Kasumi-1 (cell line): ENCODE measurements at regions not wholly inside any gene's neighbourhood (a gene's known extent, or its start where the extent isn't known, plus 50 kb on each side); places are given as distances from the start of the nearest gene placed in this dataset.
A peak's percentile ranks its signal among the peaks of the same experiment; 100 is the strongest.
"Not testable (repeated sequence)": the region's sequence is repeated elsewhere in the genome, so short reads cannot be mapped to it uniquely, and the experiment has no call there.

Experiments
- DNase-seq, 2 experiments: peaks; one replicate each; lab custom pipeline; 2025; lab: John Stamatoyannopoulos, UW

GRCh38 chr6:113203715-113204110 is 653.4 kb upstream of the MARCKS start:
- no peak for DNase-seq

GRCh38 chr6:113205553-113205952 is 651.6 kb upstream of the MARCKS start:
- no peak for DNase-seq

GRCh38 chr6:113208726-113209125 is 648.4 kb upstream of the MARCKS start:
- DNase-seq = no peak

GRCh38 chr6:113209315-113209714 is 647.8 kb upstream of the MARCKS start:
- no peak for DNase-seq

DNA sequence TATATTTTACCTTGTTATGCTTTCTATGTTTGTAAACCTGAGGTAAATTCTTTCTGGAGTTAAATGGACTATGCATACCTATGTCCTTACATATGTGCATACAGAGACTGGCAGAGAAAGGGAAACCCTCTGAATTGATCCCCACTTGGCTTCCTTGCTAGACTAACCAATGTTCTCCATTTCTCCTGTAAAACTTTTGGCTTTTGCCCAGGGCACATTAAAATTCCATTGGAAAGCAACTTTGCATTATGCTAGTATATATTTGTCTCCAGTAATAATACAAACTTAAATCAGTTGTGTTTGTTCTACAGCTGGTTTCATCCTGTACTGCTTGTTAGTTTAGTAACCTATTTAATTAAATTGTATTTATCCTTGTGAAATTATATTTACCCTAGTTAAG is 646.0 kb upstream of the MARCKS start:
- DNase-seq = no peak

DNA sequence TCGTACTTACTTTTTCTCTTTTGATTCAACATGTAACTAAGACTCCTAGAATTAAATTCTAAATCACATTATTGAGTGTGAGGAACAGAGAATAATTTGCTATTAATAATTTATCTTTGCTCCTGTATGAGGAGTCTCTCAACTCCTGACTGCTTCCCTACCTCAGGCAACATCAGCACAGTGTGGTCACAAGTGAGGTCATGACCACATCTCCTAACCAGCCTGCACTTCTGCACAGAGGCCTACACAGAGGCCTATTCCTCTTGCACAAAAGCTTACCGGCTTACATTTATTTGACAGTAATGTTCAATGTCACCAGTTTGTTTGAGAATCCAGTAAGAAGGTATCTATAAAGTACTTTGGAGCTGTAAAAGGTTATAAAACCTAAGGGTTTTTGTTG is 637.4 kb upstream of the MARCKS start:
- DNase-seq = peak; percentile 51 to 52

DNA sequence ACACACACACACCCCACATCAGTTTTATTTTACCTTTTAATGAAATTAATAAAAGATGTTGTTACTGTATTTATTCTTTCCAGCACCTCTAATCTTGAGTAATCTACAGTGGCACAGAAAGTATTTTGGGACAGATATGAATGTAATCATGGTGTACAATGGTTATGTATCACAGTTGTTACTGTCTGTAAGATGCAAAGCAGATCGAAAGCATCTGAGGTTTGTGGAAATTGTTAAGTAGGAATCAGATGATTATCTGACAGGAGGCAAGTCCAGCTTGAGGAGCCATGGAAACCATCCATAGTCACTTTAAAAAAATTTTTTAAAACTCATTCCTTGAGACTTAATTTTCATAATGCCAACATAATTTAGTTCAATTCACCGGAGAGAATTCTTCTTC is 636.3 kb upstream of the MARCKS start:
- no peak for DNase-seq

- no peak for DNase-seq
These were observed 635.3 kb upstream of the MARCKS start for GRCh38 chr6:113221850-113222249.

DNA sequence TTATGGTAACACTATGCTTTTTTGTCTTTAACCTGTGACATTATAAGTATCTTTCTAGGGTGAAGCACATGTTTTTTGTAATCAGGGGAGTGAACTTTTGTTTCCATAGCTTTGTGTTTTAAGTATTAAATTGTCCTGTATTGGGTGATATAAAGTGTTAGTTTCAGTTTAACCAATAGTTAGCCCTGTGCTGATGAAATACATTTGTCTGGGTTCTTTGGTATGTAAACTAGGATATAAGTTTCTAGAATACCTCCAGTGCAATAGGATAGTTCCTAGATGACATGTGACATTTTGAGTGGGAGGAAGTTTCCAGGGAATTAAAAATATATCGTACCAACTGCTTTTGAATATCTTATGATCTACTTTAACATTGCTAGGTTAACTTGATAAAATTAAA is 611.0 kb upstream of the MARCKS start:
- no peak for DNase-seq

DNA sequence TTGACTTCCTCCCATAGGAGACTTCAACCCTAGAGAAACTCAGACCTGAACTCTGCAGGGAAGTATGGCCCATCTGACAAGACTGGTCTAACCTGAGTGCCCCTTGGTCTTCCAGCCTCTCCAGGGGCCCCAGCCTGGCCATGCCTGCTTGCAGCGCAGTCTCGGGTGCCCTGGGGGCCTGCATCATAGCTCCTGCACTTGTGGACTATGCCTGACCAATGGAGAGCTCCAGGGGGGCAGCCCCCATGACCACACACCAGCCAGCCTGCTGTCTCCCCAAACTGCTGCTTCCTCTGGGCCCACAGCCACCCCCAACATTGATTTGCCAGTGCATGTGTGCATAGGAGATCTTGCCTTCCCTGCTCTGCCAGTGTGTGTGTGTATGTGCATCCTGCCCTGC is 608.6 kb upstream of the MARCKS start:
- no peak for DNase-seq

DNA sequence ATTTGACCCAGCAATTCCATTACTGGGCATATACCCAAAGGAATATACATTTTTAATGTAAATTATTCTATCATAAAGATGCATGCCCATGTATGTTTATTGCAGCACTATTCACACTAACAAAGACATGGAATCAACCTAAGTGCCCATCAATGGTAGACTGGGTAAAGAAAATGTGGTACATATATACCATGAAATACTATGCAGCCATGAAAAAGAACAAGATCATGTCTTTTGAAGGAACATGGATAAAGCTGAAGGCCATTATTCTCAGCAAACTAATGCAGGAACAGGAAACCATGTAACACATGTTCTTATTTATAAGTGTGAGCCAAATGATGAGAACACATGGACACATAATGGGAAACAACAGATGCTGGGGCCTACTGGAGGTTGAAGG is 603.0 kb upstream of the MARCKS start:
- DNase-seq = not testable (repeated sequence)

GRCh38 chr6:113258771-113259170 is 598.4 kb upstream of the MARCKS start:
- DNase-seq = no peak

- no peak for DNase-seq
These were observed 585.7 kb upstream of the MARCKS start for GRCh38 chr6:113271437-113271836.

DNA sequence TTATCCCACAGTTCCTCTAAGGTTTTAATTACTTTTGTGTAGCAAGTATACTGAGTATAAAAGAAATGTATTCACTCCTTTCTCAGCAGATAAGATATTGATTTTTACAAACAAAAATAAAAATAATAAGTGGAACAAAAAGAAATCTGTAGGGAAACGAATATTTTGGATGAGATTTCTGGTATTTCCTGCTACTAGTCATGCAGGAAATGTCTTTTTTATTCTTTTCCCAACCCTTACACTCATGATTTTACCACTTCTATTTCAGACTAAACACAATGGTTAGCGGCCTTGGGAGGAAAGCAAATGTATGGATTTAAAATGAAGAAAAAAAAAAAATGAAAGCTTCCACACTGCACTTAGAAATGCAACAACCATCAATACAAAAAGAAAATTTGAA is 580.5 kb upstream of the MARCKS start:
- DNase-seq = no peak

- DNase-seq = no peak
These were observed 580.0 kb upstream of the MARCKS start for GRCh38 chr6:113277111-113277510.

GRCh38 chr6:113281014-113281413 is 576.1 kb upstream of the MARCKS start:
- DNase-seq = no peak

DNA sequence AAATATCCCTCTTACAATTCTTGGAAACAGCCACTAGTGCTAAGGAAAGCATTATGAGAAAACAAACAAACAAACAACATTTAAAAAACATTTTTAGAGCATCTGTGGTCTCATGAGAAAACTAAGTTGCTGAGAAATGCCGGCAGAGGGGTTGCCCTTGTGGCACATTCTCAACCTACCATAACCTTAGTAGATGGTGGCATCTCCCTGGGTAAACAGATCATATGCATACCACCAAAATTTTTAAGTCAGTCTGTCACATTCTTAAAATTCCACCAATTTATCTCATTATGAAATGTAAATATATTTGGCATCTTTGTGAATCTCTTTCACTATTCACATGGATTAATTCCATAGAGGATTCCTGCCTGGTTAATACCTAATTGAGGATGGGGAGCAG is 575.7 kb upstream of the MARCKS start:
- DNase-seq = no peak

DNA sequence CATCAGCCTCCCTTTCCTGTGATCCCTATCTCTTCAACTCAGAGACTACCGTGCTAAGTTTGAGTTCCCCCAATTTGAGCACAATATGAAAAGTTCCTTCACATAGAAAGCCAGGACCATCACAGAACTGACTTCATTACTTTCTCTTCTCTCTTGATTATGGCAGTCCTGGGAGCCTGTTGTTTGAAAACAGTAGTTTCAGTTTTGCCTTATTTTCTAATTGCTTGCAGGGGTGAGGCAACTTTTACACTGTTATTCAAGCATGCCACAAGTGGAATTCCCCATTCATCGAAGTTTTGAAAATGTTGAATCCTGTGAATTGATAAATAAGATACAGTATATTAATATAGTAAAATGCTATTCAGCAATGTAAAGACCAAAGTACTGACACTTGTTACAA is 569.7 kb upstream of the MARCKS start:
- no peak for DNase-seq

DNA sequence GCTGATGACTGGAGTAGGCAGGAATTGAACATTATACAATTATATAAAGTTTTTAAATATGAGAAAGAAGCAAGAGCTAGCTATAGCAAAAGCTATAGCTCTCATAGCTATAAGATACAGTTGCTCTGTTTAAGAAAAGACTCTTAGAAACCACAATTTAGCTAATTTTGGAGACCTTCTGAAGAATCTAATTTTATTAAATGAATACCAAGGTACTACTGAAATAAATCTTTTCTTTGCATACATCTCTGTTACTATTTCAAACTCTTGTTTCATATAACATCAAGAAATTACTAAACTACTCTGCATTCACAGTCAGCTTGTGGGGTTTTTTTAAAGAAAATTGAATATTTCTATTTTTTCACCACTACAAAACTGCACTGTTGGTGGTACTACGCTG is 568.7 kb upstream of the MARCKS start:
- no peak for DNase-seq

DNA sequence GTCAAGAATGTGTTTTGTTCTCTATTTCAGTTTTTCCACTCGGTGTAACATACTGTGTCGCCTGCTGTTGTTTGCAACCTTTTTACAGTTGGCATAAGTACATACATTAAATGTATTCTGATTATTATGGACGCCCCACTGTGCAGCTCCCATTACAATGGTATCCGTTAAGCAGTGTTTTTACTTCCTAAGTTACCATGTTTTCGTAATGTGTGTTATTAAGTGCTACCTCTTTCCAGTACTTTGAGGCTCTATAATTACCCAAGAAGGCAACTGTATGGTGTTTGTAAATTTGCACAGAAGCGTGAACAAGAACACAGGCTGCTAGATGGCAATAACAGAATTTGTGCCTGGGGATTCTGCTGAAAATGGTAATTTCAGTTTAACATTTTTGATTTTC is 568.0 kb upstream of the MARCKS start:
- no peak for DNase-seq

DNA sequence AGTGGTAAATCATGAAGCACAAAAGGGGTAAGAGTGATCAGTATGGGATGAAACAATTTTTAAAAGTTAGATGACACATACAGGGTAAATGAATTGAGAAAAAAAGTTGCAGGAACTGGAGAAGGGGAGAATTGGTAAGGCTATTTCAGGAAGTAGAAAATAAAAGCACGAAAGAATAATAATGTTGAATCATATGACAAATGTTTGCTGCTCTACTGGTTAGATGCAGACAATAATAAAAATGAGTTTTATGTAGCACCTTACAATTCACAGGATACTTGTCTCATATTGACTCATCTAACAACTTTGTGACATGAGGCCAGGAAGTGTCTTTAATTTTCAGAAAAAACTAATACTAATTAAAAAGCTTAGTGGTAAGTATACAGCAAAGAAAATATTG is 566.5 kb upstream of the MARCKS start:
- no peak for DNase-seq

DNA sequence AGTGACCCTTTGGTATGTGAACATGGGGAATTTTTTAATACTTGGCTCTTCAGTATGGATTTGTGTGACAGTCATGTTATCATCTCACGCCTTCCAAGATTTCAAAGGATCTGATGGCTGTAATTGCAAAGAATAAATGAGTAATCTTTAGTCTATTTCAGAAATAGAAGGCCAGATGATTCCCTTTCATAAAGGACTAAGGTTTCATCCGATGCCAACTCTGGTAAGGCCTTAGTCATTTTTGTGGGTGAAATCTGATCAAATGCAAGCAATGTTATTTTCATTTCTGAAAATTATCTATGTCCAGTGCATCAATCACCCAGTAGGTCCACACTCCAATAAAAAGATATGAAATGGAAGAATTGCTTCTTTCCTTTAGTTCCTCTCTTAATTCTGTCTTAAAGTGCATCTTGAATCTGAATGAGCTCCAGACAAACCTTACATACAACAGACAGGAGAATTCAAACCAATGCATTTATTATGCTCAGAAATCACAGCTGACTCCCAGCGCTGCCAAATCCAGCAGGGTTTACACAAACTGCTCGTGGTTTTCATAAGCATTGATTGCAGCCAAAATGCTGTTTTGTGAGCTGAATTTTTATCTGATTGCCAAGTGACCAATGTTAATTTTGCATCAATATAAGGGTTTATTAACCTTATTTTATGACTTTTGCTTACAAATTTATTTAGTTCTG is 565.2 kb upstream of the MARCKS start:
- DNase-seq = no peak

- DNase-seq = no peak
These were observed 564.3 kb upstream of the MARCKS start for GRCh38 chr6:113292646-113293422.

- DNase-seq = no peak
These were observed 563.8 kb upstream of the MARCKS start for GRCh38 chr6:113293423-113293740.
